ENCODE measurements at regions not wholly inside any gene's neighbourhood (a gene's known extent, or its start where the extent isn't known, plus 50 kb on each side); places are given as distances from the start of the nearest gene placed in this dataset.

- TF ChIP-seq FOXP2 (optimal IDR thresholded peaks at IDR 0.05; ENCODE audit: control extremely low read depth, extremely low read length, insufficient read depth) (no peak), EZH2 (IDR thresholded peaks at IDR 0.05) (no peak), POLR2AphosphoS5 (IDR thresholded peaks at IDR 0.05; ENCODE audit: borderline replicate concordance, low read depth, low read length) (no peak; the same call in 1 of the 2 replicates)
- H3K4me3 ChIP-seq, result 0 out of 2 replicates have a peak overlapping the region, but pooled peaks have one; percentile 20
- H3K27ac ChIP-seq, result no peak overlapping the region; the same call in 1 of the 2 replicates
- no peaks in the 10 kb centered on the region for H3K36me3 ChIP-seq (ENCODE audit: insufficient read depth, low read length)
- no peak overlapping the region for H3K9ac ChIP-seq (ENCODE audit: insufficient read length)
- no peak for DNase-seq (ENCODE audit: low read depth, low spot score)
- H3K9me3 ChIP-seq (ENCODE audit: low read depth, low read length), result no peaks in the 10 kb centered on the region
Observed at GRCh38 chr4:180636696-180637404, 1606.4 kb upstream of the TENM3 start.

- H3K9me3 ChIP-seq (ENCODE audit: low read depth, low read length), result no peaks in the 10 kb centered on the region
Observed at GRCh38 chr4:180637616-180638015, 1605.6 kb upstream of the TENM3 start.

GRCh38 chr4:180640193-180640592 lies 1603.0 kb upstream of the TENM3 start:
- H3K9me3 ChIP-seq (ENCODE audit: low read depth, low read length), result no peaks in the 10 kb centered on the region
- DNase-seq (ENCODE audit: low read depth, low spot score), result no peak
- H3K9ac ChIP-seq (ENCODE audit: insufficient read length), result no peak overlapping the region
- no peaks in the 10 kb centered on the region for H3K36me3 ChIP-seq (ENCODE audit: insufficient read depth, low read length)
- H3K4me3 ChIP-seq, result no peak overlapping the region
- H3K27ac ChIP-seq, result no peak overlapping the region
- TF ChIP-seq FOXP2 (optimal IDR thresholded peaks at IDR 0.05; ENCODE audit: control extremely low read depth, extremely low read length, insufficient read depth) (no peak), POLR2AphosphoS5 (IDR thresholded peaks at IDR 0.05; ENCODE audit: borderline replicate concordance, low read depth, low read length) (no peak), EZH2 (IDR thresholded peaks at IDR 0.05) (no peak)

More at GRCh38 chr4:180637616-180638015, 1605.6 kb upstream of the TENM3 start:
- Histone ChIP-seq H3K27ac (no peak overlapping the region; the same call in 1 of the 2 replicates), H3K36me3 (ENCODE audit: insufficient read depth, low read length) (no peaks in the 10 kb centered on the region), H3K9ac (ENCODE audit: insufficient read length) (no peak overlapping the region), H3K4me3 (no peak overlapping the region)
- TF ChIP-seq POLR2AphosphoS5 (IDR thresholded peaks at IDR 0.05; ENCODE audit: borderline replicate concordance, low read depth, low read length), result no peak
- TF ChIP-seq EZH2 (IDR thresholded peaks at IDR 0.05), result no peak
- no peak for DNase-seq (ENCODE audit: low read depth, low spot score)

- H3K4me3 ChIP-seq, result no peak overlapping the region
- no peak overlapping the region for H3K9ac ChIP-seq (ENCODE audit: insufficient read length)
- H3K27ac ChIP-seq, result no peak overlapping the region
- no peak for DNase-seq (ENCODE audit: low read depth, low spot score)
- H3K9me3 ChIP-seq (ENCODE audit: low read depth, low read length), result no peaks in the 10 kb centered on the region
- no peak for TF ChIP-seq EZH2 (IDR thresholded peaks at IDR 0.05)
- no peak for TF ChIP-seq POLR2AphosphoS5 (IDR thresholded peaks at IDR 0.05; ENCODE audit: borderline replicate concordance, low read depth, low read length)
- no peak for TF ChIP-seq FOXP2 (optimal IDR thresholded peaks at IDR 0.05; ENCODE audit: control extremely low read depth, extremely low read length, insufficient read depth)
- H3K36me3 ChIP-seq (ENCODE audit: insufficient read depth, low read length), result no peaks in the 10 kb centered on the region
Observed at GRCh38 chr4:180641495-180641894, 1601.7 kb upstream of the TENM3 start.

GRCh38 chr4:180642732-180643131 lies 1600.5 kb upstream of the TENM3 start:
- no peak for DNase-seq (ENCODE audit: low read depth, low spot score)
- H3K9ac ChIP-seq (ENCODE audit: insufficient read length), result no peak overlapping the region
- H3K36me3 ChIP-seq (ENCODE audit: insufficient read depth, low read length), result no peaks in the 10 kb centered on the region
- no peak overlapping the region for H3K4me3 ChIP-seq
- TF ChIP-seq FOXP2 (optimal IDR thresholded peaks at IDR 0.05; ENCODE audit: control extremely low read depth, extremely low read length, insufficient read depth) (no peak), EZH2 (IDR thresholded peaks at IDR 0.05) (no peak)
- no peak overlapping the region for H3K27ac ChIP-seq
- no peaks in the 10 kb centered on the region for H3K9me3 ChIP-seq (ENCODE audit: low read depth, low read length)

GRCh38 chr4:180650273-180650672 lies 1592.9 kb upstream of the TENM3 start:
- Histone ChIP-seq H3K4me3 (no peak overlapping the region), H3K9me3 (ENCODE audit: low read depth, low read length) (no peaks in the 10 kb centered on the region), H3K36me3 (ENCODE audit: insufficient read depth, low read length) (no peaks in the 10 kb centered on the region), H3K27ac (no peak overlapping the region), H3K9ac (ENCODE audit: insufficient read length) (no peak overlapping the region)
- TF ChIP-seq FOXP2 (optimal IDR thresholded peaks at IDR 0.05; ENCODE audit: control extremely low read depth, extremely low read length, insufficient read depth) (no peak), EZH2 (IDR thresholded peaks at IDR 0.05) (no peak), POLR2AphosphoS5 (IDR thresholded peaks at IDR 0.05; ENCODE audit: borderline replicate concordance, low read depth, low read length) (no peak)
- no peak for DNase-seq (ENCODE audit: low read depth, low spot score)

GRCh38 chr4:180652533-180652932 lies 1590.7 kb upstream of the TENM3 start:
- no peak for DNase-seq (ENCODE audit: low read depth, low spot score)
- no peak for TF ChIP-seq FOXP2 (optimal IDR thresholded peaks at IDR 0.05; ENCODE audit: control extremely low read depth, extremely low read length, insufficient read depth)
- TF ChIP-seq POLR2AphosphoS5 (IDR thresholded peaks at IDR 0.05; ENCODE audit: borderline replicate concordance, low read depth, low read length), result no peak
- TF ChIP-seq EZH2 (IDR thresholded peaks at IDR 0.05), result no peak

GRCh38 chr4:180655886-180656285 lies 1587.3 kb upstream of the TENM3 start:
- H3K9me3 ChIP-seq (ENCODE audit: low read depth, low read length), result no peaks in the 10 kb centered on the region

More at GRCh38 chr4:180652533-180652932, 1590.7 kb upstream of the TENM3 start:
- H3K4me3 ChIP-seq, result no peak overlapping the region
- no peak overlapping the region for H3K27ac ChIP-seq
- no peaks in the 10 kb centered on the region for H3K36me3 ChIP-seq (ENCODE audit: insufficient read depth, low read length)
- no peaks in the 10 kb centered on the region for H3K9me3 ChIP-seq (ENCODE audit: low read depth, low read length)
- no peak overlapping the region for H3K9ac ChIP-seq (ENCODE audit: insufficient read length)

GRCh38 chr4:180657881-180658280 lies 1585.3 kb upstream of the TENM3 start:
- H3K9me3 ChIP-seq (ENCODE audit: low read depth, low read length), result no peaks in the 10 kb centered on the region
- no peaks in the 10 kb centered on the region for H3K36me3 ChIP-seq (ENCODE audit: insufficient read depth, low read length)
- TF ChIP-seq FOXP2 (optimal IDR thresholded peaks at IDR 0.05; ENCODE audit: control extremely low read depth, extremely low read length, insufficient read depth), result no peak
- TF ChIP-seq EZH2 (IDR thresholded peaks at IDR 0.05), result no peak
- TF ChIP-seq POLR2AphosphoS5 (IDR thresholded peaks at IDR 0.05; ENCODE audit: borderline replicate concordance, low read depth, low read length), result no peak
- no peak overlapping the region for H3K27ac ChIP-seq
- no peak overlapping the region for H3K4me3 ChIP-seq
- DNase-seq (ENCODE audit: low read depth, low spot score), result no peak
- no peak overlapping the region for H3K9ac ChIP-seq (ENCODE audit: insufficient read length)

More at GRCh38 chr4:180655886-180656285, 1587.3 kb upstream of the TENM3 start:
- Histone ChIP-seq H3K36me3 (ENCODE audit: insufficient read depth, low read length) (no peaks in the 10 kb centered on the region), H3K4me3 (no peak overlapping the region), H3K27ac (no peak overlapping the region), H3K9ac (ENCODE audit: insufficient read length) (no peak overlapping the region)
- DNase-seq (ENCODE audit: low read depth, low spot score), result no peak
- TF ChIP-seq POLR2AphosphoS5 (IDR thresholded peaks at IDR 0.05; ENCODE audit: borderline replicate concordance, low read depth, low read length) (no peak), EZH2 (IDR thresholded peaks at IDR 0.05) (no peak), FOXP2 (optimal IDR thresholded peaks at IDR 0.05; ENCODE audit: control extremely low read depth, extremely low read length, insufficient read depth) (no peak)
